Right atrium auricular region (tissue), 2 donors: ENCODE measurements at regions not wholly inside any gene's neighbourhood (a gene's known extent, or its start where the extent isn't known, plus 50 kb on each side); places are given as distances from the start of the nearest gene placed in this dataset.

Experiments
- DNase-seq: peaks from one replicate; pipeline ENCODE4 v3.0.0-alpha.2; 2019; ENCODE audit warnings: low spot score
- H3K27ac ChIP-seq, 2 donors: fragments of 200-600 bp; sonication (generic); 1 replicate in 1 of 2; 2 replicates in 1 of 2; pipeline ENCODE4 v1.5.1; 2016 to 2019
- H3K27me3 ChIP-seq, 2 donors: fragments of 200-600 bp; sonication (generic); one replicate each; pipeline versions ENCODE4 v1.5.1 to v1.6.0; 2017 to 2019
- H3K36me3 ChIP-seq: fragments of 200-600 bp; sonication (generic); one replicate; pipeline ENCODE4 v1.5.1; 2016
- H3K4me1 ChIP-seq, 2 donors: fragments of 200-600 bp; sonication (generic); one replicate each; pipeline versions ENCODE4 v1.5.1 to v1.6.0; 2017 to 2019
- H3K4me3 ChIP-seq, 2 donors: fragments of 200-600 bp; sonication (generic); 1 replicate in 1 of 2; 2 replicates in 1 of 2; pipeline ENCODE4 v1.5.1; 2017 to 2019; ENCODE audit warnings: mild to moderate bottlenecking in 1 of 2, moderate library complexity in 1 of 2
- H3K9me3 ChIP-seq, 2 donors: fragments of 200-600 bp; sonication (generic); one replicate each; pipeline ENCODE4 v1.5.1; 2019
- TF ChIP-seq, protein P1 (sequence below), 2 donors: fragments of 200-600 bp; sonication (generic); IDR thresholded peaks; one replicate each; pipeline ENCODE4 v1.5.1; 2019; ENCODE audit warnings: antibody characterized with exemption in 2 of 2

DNA sequence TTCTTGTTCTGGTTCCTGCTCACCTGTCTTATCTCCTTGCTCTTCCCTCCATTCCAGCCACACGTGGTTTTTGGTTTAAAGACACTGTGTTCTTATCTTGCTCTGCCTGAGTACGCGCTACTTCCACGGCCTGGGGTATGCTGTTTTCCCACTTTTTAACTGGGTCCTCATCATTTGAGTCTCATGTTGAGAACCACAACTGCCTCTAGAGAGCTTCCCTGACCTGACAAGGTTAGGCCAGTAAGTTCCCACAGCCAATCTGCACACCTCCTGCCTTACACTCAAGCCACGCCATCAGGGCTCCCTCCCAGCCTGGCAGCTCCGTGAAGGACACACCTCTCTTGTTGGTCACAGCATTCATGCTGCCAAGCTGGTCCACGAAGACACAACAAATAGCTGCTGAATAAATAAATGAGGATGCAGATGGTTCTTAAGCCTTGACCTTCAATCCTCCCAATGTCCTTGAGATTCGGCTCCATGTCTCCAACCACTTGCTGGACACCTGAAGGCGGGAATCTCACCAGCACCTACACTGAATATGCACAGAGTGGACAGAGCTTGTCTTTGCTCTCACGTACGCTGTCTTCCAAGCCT lies 201.7 kb upstream of the KLF14 start:
- Histone ChIP-seq H3K4me1 (peaks cover 0 to 58% of the 10 kb centered on the region in 2 donors), H3K27ac (peak overlapping the region in 1 of 2 donors; percentile 27)
- DNase-seq, result no peak

GRCh38 chr7:130936202-130936931 lies 202.4 kb upstream of the KLF14 start:
- TF ChIP-seq, protein P1, sequence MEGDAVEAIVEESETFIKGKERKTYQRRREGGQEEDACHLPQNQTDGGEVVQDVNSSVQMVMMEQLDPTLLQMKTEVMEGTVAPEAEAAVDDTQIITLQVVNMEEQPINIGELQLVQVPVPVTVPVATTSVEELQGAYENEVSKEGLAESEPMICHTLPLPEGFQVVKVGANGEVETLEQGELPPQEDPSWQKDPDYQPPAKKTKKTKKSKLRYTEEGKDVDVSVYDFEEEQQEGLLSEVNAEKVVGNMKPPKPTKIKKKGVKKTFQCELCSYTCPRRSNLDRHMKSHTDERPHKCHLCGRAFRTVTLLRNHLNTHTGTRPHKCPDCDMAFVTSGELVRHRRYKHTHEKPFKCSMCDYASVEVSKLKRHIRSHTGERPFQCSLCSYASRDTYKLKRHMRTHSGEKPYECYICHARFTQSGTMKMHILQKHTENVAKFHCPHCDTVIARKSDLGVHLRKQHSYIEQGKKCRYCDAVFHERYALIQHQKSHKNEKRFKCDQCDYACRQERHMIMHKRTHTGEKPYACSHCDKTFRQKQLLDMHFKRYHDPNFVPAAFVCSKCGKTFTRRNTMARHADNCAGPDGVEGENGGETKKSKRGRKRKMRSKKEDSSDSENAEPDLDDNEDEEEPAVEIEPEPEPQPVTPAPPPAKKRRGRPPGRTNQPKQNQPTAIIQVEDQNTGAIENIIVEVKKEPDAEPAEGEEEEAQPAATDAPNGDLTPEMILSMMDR (IDR thresholded peaks at IDR 0.05), result no peak
- Histone ChIP-seq H3K27me3 (no peaks in the 10 kb centered on the region), H3K4me1 (peaks cover 0 to 59% of the 10 kb centered on the region in 2 donors)

More for the DNA sequence above, 201.7 kb upstream of the KLF14 start:
- no peak overlapping the region for H3K4me3 ChIP-seq
- H3K27me3 ChIP-seq, result no peaks in the 10 kb centered on the region
- peaks cover 17% of the 10 kb centered on the region for H3K36me3 ChIP-seq
- no peaks in the 10 kb centered on the region for H3K9me3 ChIP-seq
- TF ChIP-seq, protein P1 (IDR thresholded peaks at IDR 0.05), result no peak

DNA sequence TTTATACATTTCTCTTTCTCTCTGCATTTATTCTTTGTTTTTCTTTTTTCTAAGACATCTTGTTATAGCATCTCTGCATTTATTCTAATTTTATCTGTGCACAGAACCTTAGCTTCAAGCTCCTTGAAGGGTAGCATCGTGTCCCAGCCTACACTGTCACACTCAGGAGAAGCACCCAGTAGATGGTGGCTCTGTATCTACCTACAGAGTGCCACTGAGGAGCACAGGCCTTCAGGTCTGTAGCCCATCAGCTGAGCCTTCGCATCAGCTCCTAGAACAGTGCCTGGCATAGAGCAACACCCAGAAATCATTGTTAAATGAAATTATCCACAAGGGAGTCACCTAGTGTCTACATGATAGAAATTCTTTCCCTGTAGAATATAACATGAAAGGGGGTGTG lies 203.0 kb upstream of the KLF14 start:
- Histone ChIP-seq H3K27me3 (no peaks in the 10 kb centered on the region), H3K9me3 (no peaks in the 10 kb centered on the region), H3K36me3 (peaks cover 17% of the 10 kb centered on the region), H3K27ac (no peak overlapping the region), H3K4me1 (peaks cover 0 to 63% of the 10 kb centered on the region in 2 donors), H3K4me3 (no peak overlapping the region)
- no peak for DNase-seq
- TF ChIP-seq, protein P1 (IDR thresholded peaks at IDR 0.05), result no peak

More at GRCh38 chr7:130936202-130936931, 202.4 kb upstream of the KLF14 start:
- no peaks in the 10 kb centered on the region for H3K9me3 ChIP-seq
- peak overlapping the region in 1 of 2 donors; percentile 27 for H3K27ac ChIP-seq
- H3K36me3 ChIP-seq, result peaks cover 17% of the 10 kb centered on the region
- no peak overlapping the region for H3K4me3 ChIP-seq
- DNase-seq, result no peak

DNA sequence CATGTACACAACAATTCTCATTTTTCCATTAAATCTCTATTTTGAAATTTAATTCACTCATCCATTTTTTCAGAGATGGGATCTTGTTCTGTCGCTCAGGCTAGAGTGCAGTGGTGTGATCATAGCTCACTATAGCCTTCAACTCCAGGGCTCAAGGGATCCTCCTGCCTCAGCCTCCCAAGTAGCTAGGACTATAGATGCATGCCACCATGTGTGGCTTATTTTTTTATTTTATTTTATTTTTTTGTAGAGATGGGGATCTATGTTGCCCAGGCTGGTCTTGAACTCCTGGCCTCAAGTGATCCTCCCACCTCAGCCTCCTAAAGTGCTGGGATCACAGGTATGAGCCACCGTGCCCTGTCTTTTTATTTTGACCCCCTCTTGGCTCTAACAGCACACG lies 203.8 kb upstream of the KLF14 start:
- Histone ChIP-seq H3K4me3 (no peak overlapping the region), H3K9me3 (no peaks in the 10 kb centered on the region), H3K27ac (no peak overlapping the region), H3K36me3 (peaks cover 16% of the 10 kb centered on the region), H3K27me3 (no peaks in the 10 kb centered on the region), H3K4me1 (peaks cover 0 to 69% of the 10 kb centered on the region in 2 donors)
- TF ChIP-seq, protein P1 (IDR thresholded peaks at IDR 0.05), result no peak
- no peak for DNase-seq

- H3K36me3 ChIP-seq, result peaks cover 10% of the 10 kb centered on the region
- peaks cover 0 to 77% of the 10 kb centered on the region in 2 donors for H3K4me1 ChIP-seq
- TF ChIP-seq, protein P1 (IDR thresholded peaks at IDR 0.05), result no peak
- DNase-seq, result no peak
- no peaks in the 10 kb centered on the region for H3K27me3 ChIP-seq
- H3K27ac ChIP-seq, result peak overlapping the region; percentile 25 to 78
- no peaks in the 10 kb centered on the region for H3K9me3 ChIP-seq
- H3K4me3 ChIP-seq, result no peak overlapping the region
Observed at GRCh38 chr7:130938661-130939060, 204.7 kb upstream of the KLF14 start.
